Mammary epithelial cell (primary cell): ENCODE measurements at regions not wholly inside any gene's neighbourhood (a gene's known extent, or its start where the extent isn't known, plus 50 kb on each side); places are given as distances from the start of the nearest gene placed in this dataset.

ENCODE experiments used
- CTCF ChIP-seq, 2 donors: IDR thresholded peaks in 1 of 2; conservative IDR thresholded peaks in 1 of 2; 2 replicates each; pipeline ENCODE4 v1.5.1; 2011 to 2012; ENCODE audit warnings: inconsistent platforms in 2 of 2, low read length in 2 of 2, mild to moderate bottlenecking in 2 of 2, control low read depth in 1 of 2, low read depth in 1 of 2; ENCODE audit not compliant: insufficient read depth in 1 of 2; ENCODE audit errors: extremely low read depth in 1 of 2
- EZH2 ChIP-seq: IDR thresholded peaks from 2 replicates; pipeline ENCODE4 v1.6.1; 2012; ENCODE audit warnings: low read length, inconsistent platforms, borderline replicate concordance

DNA sequence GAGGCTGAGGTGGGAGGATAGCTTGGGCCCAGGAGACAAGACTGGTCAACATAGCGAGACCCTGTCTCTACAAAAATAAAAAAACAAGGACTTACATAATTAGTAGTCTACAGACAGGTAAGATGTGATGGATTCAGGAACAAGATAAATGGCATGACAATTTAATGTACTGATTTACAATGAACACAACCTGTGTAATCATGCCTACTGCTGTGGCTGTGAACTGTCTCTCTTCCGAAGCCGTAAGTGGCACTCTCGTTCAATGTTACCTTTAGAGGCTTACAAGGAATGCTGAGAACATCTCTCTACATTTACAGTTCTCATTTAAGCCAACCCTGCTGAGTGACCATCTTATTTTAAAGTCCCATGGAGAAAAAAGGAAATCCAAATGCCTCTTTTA, 134.8 kb upstream of the PRDM1 start:
- TF ChIP-seq CTCF (conservative IDR thresholded peaks at IDR 0.05 in 1 of 2, IDR thresholded peaks at IDR 0.05 in 1 of 2; ENCODE audit: extremely low read depth in 1 of 2, insufficient read depth in 1 of 2, low read depth in 1 of 2, low read length in 2 of 2) (no peak), EZH2 (no peak)
